Epithelial cell of esophagus (primary cell): ENCODE measurements at regions not wholly inside any gene's neighbourhood (a gene's known extent, or its start where the extent isn't known, plus 50 kb on each side); places are given as distances from the start of the nearest gene placed in this dataset.
"Not testable (repeated sequence)": the region's sequence is repeated elsewhere in the genome, so short reads cannot be mapped to it uniquely, and the experiment has no call there.

Experiments
- DNase-seq: peaks from one replicate; pipeline ENCODE4 v3.0.0; 2010; ENCODE audit warnings: low read depth
- H3K4me3 ChIP-seq: 2 replicates; pipeline ENCODE4 v1.5.1; 2011; ENCODE audit warnings: mild to moderate bottlenecking, low read length, control low read depth
- CTCF ChIP-seq: IDR thresholded peaks from 2 replicates; pipeline ENCODE4 v1.5.1; 2011; ENCODE audit warnings: low read depth, mild to moderate bottlenecking, low read length, control low read depth, inconsistent platforms; ENCODE audit not compliant: insufficient read depth; ENCODE audit errors: missing control alignments

- DNase-seq: no peak
- TF ChIP-seq CTCF: no peak
- H3K4me3 ChIP-seq: no peak overlapping the region
These were observed 281.4 kb upstream of the CELF4 start for GRCh38 chr18:37846996-37847395.

- no peak for TF ChIP-seq CTCF
- DNase-seq: no peak
- H3K4me3 ChIP-seq: no peak overlapping the region
These were observed 279.9 kb upstream of the CELF4 start for GRCh38 chr18:37845498-37845897.

GRCh38 chr18:37844209-37844970 is 278.8 kb upstream of the CELF4 start:
- DNase-seq: no peak
- H3K4me3 ChIP-seq: no peak overlapping the region
- no peak for TF ChIP-seq CTCF

GRCh38 chr18:37838083-37838482 is 272.5 kb upstream of the CELF4 start:
- DNase-seq: no peak
- TF ChIP-seq CTCF: no peak
- no peak overlapping the region for H3K4me3 ChIP-seq

- H3K4me3 ChIP-seq: no peak overlapping the region
- no peak for DNase-seq
- TF ChIP-seq CTCF: no peak
These were observed 270.7 kb upstream of the CELF4 start for GRCh38 chr18:37836071-37836970.

- not testable (repeated sequence) for DNase-seq, H3K4me3 ChIP-seq
These were observed 266.6 kb upstream of the CELF4 start for GRCh38 chr18:37832010-37832695.

- DNase-seq: peak; percentile 33
- no peak for TF ChIP-seq CTCF
- H3K4me3 ChIP-seq: no peak overlapping the region
These were observed 247.4 kb upstream of the CELF4 start for GRCh38 chr18:37812961-37813360.
